HG03159 (cell line): ENCODE measurements at regions not wholly inside any gene's neighbourhood (a gene's known extent, or its start where the extent isn't known, plus 50 kb on each side); places are given as distances from the start of the nearest gene placed in this dataset.
"Not testable (repeated sequence)": the region's sequence is repeated elsewhere in the genome, so short reads cannot be mapped to it uniquely, and the experiment has no call there.

Experiments
- ATAC-seq: cut with Tn5 transposase; IDR thresholded peaks from one replicate; pipeline ENCODE4 v1.9.1; 2021; ENCODE audit warnings: mild to moderate bottlenecking, moderate library complexity; ENCODE audit not compliant: unreplicated experiment

DNA sequence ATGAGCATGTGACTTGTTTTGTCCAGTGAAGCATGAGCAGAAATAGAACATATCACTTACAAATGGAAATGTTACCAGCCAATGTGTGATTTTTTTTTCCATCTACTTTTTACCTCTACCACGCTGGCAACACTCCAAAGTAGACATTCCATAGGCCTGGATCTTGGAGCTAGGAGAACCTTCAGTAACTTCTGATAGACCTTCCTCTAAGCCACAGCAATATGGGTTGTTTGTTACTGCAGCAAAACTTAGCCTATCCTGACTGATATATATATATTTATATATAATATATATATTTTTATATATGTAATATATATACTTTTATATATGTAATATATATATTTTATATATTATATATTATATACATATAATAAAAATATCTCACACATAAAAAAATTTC lies 284.4 kb upstream of the XYLT1 start:
- no peak for ATAC-seq

DNA sequence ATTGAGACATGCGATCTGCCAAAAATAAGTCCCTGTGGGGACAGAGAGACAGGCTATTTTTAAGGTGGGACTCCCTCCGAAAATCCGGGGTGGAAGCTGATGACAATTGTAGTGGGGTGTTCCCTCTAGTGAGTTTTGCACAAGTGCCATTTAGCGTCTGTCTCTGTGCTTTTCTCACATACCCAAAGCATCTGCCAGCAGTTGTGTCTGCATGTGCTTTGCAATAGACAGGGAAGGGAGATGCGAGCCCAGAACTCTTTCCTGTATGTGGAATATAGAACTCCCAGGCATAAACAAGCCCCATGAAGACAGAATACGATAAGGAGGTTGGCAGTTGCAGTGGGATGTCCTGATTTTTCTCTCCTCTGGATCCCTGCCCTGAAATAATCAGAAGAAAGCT lies 282.7 kb upstream of the XYLT1 start:
- no peak for ATAC-seq

DNA sequence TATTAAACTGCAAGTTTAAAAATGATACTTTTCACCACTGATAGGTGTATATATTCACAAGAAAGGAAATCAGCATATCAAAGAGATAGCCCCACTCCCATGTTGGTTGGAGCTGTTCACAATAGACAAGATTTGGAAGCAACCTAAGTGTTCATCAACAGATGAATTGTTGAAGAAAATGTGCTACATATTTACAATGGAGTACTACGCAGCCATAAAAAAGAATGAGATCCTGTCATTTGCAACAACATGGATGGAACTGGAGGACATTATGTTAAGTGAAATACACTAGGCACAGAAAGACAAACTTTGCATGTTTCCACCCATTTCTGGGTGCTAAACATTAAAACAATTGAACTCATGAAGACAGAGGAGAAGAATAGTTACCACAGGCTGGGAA lies 278.9 kb upstream of the XYLT1 start:
- ATAC-seq, result no peak

DNA sequence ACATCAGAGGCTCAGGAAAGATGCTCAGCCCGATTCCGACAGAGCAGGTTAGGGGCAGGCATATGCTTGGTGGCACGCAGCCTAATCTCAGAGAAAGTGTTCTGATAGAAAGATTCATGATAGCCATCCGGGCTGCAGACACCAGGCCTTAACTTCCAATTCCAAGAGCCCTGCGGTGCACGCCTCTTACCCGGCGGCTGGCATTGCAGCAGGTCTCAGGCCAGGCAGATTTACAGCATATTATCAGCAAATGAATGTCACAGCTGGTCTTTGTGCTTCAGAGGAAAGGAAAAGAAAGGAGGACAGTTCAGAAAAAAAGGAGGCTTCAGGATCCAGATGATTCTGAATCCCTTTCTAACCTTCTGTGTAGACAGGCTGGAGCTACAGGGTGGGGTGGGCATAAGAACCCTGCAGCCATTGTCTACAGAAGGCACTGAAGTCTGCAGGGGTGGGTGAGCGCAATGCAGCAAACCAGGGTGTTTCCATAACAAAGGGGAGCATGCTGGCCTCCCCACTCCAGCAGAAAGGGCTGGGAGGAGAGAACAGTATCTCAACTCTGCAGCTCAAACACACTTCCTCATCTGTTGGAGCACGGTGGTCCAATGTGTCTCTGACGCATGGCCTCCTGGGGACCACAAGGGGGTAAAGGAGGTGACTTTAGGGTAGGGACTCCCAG lies 277.4 kb upstream of the XYLT1 start:
- ATAC-seq, result no peak

DNA sequence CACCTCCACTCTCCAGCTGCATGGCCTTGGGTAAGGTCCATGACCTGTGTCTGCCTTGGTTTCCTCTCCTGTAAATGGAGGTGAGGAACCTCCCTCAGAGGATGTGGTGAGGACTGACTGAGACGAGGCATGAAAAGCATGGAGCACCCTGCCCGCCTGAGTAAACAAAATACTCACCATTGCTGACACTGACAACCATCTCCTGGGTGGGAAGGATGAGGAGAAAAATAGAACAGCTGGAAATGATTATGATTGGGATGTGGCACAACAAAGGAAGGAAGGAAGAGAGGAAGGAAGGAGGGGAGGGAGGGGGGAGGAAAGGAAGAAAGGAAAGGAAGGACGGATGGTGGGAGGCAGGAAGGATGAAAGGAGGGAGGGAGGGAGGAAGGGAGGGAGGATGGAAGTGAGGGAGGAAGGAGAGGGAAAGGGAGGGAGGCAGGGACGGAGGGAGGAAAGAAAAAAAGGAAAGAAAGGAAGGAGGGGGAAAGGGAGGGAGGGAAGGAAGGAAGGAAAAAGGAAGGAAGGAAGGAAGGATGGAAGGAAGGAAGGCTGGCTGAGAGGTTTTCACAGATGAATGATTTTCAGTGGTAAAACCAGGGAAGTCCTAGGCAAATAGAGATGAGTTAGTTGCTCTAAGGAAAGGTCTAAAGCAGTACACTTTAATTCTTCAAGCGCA lies 276.5 kb upstream of the XYLT1 start:
- no peak for ATAC-seq

DNA sequence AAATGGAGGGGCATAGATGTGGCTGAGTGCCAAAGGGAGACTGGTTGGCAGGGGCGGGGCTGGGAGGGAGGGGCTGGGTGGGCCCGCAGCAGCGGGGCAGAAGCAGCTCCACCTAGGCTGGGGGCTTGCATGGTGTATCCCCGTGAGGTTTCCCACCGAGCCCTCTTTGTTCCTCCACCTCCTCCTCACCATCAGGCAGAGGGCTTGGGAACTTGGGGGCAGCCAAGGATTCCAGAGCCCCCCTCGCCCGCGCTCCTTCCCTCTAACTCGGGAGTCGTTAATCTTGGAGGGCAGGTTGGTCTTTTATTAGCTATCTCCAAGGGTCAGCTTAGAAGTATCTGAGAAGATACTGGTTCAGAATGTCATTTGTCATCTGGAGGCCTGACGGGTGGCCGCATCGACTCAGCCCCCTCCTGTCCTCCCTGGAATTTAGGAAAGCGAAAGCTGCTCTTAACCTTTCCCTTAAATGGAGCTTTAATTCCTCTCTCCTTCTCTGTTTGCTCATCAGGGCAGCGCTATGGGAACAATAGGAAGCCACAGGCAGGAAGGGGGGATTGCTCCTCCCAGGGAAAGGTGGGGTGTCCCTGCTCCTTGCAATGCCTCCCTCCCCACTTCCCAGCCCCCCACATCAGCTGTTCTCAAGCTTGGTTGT lies 274.3 kb upstream of the XYLT1 start:
- no peak for ATAC-seq

DNA sequence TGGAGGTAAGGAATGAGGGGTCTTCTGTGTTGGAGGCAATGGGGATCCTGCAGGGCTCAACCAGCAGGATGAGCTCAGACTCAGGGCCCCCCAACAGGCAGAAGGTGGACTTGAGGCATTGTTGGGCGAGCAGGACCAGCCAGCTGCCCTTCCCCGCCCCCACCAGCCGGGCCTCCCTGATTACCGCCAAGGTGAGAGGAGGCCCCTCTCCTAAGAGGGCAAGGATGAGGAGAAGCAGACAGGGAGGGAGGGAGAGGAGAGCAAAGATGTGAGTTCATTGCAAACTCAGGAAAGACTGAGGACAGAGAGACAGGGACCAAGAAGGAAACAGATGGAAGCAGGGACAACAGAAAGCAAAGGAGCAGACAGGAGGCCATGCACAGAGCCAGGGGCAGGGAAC lies 272.8 kb upstream of the XYLT1 start:
- ATAC-seq, result no peak

DNA sequence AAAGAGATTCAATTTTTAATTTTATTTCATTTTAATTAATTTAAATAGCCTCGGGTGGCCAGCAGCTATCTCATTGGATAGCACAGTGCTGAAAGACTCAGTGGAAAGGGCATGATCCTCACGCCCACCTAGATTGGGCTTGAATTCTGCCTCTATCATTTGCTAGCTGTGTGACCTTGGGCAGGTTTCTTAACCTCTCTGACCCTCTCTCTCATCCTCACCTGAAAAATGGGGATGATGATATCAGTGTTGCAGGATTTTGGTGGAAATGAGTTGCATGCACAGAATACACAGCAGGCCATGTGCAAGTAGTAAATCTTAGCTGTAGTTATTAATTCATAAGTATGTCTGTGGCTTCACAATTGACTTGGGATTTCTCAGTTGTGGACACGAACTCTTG lies 272.4 kb upstream of the XYLT1 start:
- ATAC-seq, result no peak

DNA sequence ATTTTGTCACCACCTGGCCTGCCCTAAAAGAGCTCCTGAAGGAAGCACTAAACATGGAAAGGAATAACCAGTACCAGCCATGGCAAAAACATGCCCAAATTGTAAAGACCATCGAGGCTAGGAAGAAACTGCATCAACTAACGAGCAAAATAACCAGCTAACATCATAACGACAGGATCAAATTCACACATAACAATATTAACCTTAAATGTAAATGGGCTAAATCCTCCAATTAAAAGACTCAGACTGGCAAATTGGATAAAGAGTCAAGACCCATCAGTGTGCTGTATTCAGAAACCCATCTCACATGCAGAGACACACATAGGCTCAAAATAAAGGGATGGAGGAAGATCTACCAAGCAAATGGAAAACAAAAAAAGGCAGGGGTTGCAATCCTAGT lies 264.3 kb upstream of the XYLT1 start:
- not testable (repeated sequence) for ATAC-seq

DNA sequence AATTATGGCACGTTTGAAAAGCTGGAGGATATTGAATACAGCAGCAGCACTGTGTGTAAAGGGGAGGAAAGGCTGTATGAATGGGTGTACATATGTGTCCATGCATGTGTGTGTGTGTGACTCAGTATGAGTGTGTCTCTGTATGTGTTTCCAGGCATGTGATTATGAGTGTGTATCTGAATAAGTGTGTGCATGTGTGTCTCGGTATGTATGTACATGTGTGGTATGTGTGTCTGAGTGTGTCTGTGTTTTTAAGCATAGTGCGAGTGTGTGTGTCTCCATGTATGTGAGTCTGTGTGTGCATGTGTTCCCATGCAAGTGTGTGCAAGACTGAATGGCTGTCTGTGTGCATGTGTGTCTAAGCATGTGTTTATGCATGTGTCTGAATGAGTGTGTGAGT lies 259.1 kb upstream of the XYLT1 start:
- no peak for ATAC-seq

DNA sequence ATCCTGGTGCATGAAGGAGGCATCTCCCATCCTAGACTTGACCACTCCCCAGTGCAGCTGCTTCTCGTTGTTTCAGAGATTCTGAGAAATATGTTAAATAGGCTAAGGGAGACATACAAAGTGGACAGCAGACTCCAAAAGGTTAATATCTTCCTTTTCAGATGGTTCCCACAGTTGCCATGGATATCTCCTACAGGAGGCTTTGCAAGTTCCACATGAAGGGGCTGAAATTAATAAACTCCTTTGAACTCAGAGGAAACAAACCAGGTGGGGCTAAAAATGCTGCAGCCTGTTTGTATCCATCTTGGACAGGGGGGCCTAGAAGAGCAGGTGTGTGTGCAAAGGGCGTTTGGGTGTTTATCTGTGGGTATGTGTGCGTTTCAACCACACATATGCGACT lies 257.4 kb upstream of the XYLT1 start:
- no peak for ATAC-seq

DNA sequence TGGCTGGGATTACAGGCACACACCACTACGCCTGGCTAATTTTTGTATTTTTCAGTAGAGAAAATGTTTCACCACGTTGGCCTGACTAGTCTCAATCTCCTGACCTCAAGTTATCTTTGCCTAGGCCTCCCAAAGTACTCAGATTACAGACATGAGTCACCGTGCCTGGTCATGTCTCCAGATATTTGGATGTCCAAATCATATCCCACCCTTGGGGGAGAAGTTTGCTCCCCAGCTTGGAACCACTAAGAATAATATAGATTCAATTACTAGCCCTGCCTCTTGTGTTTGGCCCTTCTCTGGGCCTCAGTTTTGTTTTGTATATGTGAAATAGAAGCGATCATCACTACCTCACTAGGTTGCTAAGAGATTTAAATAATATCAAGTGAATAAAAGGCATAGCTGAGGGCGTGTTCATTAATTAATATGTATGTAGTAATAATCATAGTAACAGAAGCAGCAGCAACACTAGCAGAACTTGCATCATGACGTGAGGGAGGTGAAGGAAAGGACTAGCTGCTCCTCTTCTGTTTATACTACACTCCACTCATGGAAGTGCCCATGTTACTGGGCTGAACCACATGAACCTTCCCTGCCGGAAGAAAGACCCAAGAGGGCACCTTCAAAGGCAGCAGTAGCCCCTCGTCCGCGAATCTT lies 253.6 kb upstream of the XYLT1 start:
- ATAC-seq, result no peak

DNA sequence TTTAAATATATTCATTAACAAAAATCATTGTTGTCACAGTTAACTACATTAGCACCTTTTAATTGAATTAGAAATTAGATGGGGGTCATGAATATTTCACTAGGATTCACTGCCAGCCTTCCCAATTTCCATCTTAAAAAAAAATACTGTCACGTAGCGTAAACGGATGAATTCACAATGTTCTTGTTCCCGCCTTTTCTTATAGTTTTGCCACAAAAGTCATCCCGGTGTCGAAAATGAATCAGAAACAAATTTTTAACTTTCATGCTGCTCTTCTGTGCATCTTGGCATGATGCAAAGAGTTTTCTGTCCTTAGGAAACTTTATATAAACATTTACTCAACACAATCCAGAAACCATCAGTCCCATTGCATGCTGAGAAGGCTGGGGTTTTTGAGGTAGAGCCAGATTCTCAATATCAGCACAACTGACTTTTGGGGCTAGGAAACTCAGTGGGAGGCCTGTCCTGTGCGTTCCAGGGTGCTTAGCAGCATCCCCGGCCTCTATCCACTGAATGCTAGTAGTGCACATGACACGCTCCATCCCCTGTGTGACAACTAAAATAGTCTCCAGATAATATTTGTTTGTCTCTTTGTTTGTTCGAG lies 252.9 kb upstream of the XYLT1 start:
- no peak for ATAC-seq

DNA sequence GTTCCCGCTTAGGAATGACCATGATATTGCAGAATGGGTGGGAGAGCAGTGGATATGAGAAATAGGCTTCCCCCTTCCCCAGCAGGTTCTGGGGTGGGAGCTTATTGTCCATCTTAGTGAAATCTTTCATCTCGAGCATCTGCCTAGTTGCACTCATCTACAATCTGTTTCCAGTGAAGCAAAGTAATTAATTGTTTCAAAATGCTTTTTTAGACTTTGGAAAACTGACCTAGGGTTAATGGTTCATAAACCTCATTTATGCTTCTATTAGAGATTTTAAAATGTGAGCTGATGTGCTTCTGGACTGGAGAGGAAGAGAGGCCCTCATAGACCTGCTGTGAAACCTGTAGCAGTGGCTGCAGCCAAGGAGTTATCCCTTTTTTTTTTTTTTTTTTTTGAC lies 247.7 kb upstream of the XYLT1 start:
- no peak for ATAC-seq

DNA sequence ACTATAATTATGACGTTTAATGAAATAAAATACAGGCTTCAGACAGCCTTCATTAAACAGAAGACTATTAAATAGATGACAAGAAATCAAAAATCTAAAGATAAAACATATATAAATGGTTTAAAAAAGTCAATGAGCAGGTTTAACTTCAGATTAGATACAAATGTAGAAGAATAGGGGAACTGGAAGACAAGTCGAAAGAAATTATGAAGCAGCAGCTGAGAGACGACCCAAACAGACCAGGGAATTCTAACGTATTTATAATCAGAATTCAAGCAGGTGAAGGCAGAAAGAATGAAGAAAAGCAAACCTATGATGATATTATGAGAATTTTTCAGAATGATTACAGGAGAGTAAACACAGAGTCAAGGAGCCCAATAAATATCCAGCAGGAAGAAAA lies 235.1 kb upstream of the XYLT1 start:
- no peak for ATAC-seq

DNA sequence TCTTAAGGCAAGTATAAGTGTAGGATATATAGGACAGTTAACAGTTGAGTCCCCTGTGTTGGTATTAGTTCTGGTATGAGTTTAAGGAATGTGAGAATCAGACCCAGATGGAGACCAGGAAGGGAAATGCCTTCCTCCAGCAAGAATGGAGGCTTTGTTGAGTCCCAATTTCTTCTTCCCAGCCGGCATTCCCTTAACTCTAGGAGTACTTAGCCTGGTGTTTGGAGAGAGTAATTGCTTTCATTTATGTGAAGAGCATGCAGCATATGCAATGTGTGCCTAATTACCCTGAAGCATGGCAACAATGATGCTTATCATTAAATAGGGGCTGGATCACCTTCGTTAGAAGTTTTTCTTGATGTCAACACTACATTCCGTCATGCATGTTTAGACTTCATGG lies 225.9 kb upstream of the XYLT1 start:
- no peak for ATAC-seq

DNA sequence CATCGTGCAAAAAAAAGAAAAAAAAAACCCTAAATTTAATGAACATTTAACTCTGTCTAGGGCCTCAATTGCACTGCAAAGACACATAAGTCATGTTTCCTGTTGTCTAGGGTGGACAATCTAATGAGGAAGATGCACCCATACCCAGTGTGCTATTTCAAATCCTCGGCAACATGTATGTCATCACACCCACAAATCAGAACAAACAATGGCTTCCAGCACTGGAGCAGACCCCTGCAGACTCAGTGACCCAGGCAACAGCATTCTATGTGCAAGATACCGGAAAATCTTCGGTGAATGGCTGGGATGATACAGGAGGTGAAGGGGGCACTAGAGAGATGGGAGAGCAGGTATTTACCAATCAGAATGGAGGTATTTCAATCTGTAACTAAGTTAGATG lies 221.7 kb upstream of the XYLT1 start:
- ATAC-seq, result no peak

DNA sequence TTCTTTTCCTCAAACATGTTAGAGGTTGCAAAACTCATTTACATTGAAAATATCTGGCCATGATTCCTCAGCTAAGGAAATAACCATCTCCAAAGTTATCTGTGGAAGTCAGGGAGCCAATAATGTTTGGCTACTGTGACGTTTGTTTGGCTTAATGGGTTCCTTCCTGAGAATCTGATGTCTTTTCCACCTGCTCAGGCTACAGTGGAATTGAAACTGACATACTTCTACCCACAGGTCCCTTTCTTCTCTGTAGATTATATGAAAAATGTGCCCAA lies 221.1 kb upstream of the XYLT1 start:
- no peak for ATAC-seq

DNA sequence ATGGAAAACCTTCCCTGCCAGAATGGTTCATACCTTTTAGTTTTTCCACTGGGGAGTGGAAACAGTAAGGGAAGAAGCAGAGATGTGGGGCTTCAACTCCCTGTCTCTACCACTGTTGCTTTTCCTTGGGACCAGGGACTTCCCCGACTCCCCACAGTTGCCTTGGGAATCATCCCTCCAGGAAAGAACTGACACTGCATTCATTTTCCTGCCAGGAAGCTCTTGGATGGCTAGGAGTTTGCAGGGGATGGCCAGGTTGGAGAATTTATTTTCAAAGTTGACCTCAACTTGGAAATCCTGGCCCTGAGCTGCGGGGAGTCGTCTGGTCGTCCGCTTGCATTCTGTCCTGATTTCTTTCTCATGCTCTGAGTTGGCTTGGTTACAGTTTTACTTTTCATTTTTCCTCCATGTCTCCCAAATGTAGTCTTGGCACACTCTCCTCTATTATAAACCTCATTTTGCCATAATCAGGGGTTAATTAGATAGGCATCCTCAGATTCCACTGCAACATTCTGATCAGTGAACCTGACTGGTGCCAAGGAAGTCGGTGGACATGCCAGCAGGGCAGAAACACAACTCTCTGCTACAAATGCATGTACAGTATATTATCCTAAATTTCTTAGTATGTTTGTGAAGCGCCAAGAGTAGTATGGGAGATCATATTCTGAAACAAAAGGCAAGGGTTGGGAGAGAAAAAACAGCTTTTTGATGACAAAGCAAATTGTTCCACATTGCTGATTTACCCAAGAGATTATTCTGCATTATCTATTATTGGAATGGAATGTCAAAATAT lies 220.5 kb upstream of the XYLT1 start:
- no peak for ATAC-seq

DNA sequence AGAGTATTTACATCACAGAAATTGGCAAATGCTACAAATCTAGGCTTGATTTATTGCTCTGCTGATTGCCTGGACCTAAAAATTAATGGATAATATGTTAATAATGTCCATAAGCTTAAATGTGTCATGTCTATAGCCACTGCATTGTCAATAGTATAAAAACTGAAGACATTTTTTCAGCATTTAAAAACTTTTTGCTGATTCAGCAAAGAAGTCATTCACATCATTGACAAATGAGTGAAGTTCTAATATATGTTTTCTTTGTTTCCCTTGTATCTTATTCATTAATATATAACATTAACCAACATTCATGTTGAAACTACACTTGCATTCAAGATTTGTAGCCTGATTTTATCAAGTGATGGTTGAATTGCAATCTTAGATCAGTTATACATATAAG lies 214.7 kb upstream of the XYLT1 start:
- ATAC-seq, result no peak

DNA sequence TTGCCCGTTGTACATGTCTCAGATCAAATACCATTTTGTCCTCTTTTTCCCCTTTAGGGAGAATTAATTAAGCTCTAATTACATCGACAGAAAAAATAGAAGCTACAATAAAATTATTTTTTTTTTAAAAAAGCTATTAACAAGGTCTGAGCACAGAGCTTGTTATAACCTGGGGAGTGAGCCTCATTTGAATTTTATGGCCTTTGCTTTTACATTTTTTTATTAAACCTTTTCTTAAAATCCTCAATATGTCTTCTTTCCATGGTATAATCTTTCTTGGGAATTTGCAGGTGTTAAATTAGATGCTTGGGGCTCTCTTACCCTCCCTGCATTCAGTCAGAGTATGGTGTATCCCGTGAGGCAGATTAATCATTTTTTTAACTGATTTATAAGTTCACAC lies 212.5 kb upstream of the XYLT1 start:
- ATAC-seq, result no peak
